Left renal cortex interstitium (tissue), 4 donors: ENCODE measurements at regions not wholly inside any gene's neighbourhood (a gene's known extent, or its start where the extent isn't known, plus 50 kb on each side); places are given as distances from the start of the nearest gene placed in this dataset.
"Not testable (repeated sequence)": the region's sequence is repeated elsewhere in the genome, so short reads cannot be mapped to it uniquely, and the experiment has no call there.

ENCODE experiments used
- DNase-seq, 4 donors: peaks; one replicate each; pipeline ENCODE4 v3.0.0-alpha.2; 2013; ENCODE audit warnings: low read depth in 4 of 4, low spot score in 2 of 4, missing footprints in 1 of 4

DNA sequence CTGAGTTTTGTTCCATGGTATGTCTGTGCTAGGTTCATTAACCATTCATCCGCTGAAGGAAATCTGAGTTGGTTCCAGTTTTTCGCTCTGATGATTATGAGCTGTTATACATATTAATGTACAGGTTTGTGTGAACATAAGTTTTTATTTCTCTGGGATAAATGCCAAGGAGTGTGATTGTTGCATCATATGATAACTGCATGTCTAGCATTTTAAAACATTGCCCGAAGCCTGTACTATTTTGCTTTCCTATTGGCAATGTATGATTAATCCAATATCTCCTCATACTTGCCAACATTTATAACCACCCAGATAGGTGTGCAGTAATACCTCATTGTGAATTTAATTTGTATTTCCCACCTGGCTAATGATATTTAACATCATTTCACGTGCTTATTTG lies 322.7 kb downstream of the ZNF326 start:
- no peak for DNase-seq

GRCh38 chr1:90314533-90314932 lies 319.6 kb downstream of the ZNF326 start:
- no peak for DNase-seq

DNA sequence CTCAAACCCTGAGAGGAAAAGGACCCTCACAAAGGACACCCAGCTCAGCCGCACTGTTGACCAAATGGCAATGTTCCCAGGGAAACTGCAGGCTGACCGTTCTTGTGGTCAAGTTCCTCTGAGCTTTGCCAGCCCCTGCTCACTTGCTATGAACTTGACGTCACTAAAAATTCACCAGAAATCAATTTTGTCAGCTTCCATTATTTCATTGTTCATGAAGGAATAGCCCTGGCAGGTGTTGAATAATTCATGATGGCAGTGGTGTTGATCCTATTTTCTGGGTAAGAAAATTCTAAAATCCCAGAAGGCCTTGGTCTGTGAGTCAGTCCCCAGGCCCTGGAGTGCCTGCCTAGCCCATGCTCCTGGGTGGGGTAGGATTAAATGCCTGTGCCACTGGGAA lies 318.9 kb downstream of the ZNF326 start:
- DNase-seq = no peak

- no peak for DNase-seq
These were observed 314.9 kb downstream of the ZNF326 start for GRCh38 chr1:90309806-90310205.

DNA sequence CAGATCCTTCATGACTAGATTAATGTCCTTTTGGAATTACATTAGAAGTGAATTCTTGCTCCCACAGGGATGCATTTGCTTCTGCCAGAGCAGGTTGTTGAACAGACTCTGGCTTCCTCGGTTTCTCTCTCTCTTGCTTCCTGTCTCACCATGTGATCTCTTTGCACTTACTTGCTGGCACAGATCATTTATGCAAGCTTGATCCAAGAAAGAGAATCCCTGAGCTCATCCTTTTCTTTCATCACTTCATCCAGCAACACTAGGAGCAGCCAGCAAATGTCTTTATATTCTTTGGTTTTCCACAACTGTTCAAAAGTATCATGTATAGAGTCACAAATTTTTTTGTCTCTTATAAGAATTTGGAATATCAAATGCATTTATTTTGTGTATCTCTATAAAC lies 313.5 kb downstream of the ZNF326 start:
- DNase-seq = no peak

GRCh38 chr1:90305577-90305976 lies 310.7 kb downstream of the ZNF326 start:
- DNase-seq = no peak

DNA sequence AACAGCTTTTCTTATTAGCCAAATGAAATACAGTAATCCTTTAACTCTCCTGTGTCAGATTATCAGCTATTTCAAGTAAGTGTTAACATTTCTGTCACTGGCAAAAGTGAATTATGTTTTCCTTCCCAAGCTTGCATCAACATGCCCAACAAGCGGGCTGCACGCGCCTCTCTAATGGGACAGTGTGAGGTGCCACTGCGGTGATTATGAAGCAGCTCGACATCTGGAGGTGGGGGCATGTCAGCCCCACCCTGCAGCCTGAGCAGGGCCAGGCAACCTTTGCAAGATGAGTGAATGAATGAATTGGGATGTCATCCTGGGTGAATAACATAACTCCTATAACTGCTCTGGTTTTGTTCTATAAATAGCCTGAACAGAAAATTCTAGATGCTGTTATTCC lies 301.4 kb downstream of the ZNF326 start:
- DNase-seq = no peak

DNA sequence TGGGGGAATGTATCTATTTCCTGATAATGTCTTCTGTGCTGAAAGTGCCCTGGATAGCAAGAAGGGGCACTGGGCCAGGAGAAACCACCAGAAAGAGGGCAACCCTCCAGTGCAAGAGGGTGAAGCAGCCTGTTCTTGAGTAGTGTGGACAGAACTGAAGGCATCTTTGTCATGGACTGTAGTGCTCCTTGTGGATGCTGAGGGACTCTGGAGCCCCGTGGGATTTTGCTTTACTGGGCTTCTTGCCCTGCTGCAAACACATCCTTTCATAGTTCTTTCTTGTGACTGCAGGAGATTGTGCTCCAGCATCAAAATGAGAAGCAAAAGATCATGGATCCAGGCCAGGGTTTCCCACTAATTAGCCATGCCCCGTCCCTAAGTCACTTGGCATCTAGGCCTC lies 300.6 kb downstream of the ZNF326 start:
- DNase-seq = no peak

GRCh38 chr1:90291431-90292216 lies 296.7 kb downstream of the ZNF326 start:
- DNase-seq = no peak

DNA sequence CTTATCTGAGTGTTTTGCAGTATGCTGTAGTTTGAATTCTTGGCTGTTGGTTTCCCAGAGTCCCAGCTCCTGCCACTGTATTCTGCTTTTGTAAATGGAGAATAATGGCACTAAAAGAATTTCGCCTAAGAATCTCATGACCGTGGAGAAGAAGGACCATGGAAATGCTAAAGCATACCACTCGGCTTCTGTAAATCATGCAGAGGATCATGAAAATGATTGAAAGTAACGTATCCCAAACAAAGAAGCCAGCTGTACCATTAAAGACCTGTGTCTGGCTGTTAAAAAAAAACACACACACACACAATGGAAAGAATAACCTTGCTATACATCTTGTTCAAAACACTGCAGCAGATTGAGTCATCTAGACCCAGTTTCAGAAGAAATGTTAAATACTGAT lies 287.9 kb downstream of the ZNF326 start:
- no peak for DNase-seq

DNA sequence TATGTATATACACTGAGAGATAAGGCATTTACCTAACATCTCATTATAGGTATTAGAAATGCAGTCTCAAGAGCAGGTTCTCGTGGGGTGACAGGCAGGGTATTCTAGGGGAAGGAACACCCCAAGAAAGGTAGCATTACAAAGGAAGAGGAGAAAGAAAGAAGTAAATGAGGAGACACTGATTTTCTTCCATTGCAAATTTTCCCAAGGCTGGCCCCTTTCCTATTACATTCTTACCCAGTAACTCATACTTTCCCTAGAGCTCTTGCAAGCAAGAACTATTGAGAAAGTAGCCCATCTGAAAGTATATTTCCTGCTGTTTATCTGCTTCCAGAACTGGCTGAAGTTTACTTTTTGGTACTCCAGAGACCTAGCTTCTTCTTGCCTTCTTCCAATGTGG lies 287.0 kb downstream of the ZNF326 start:
- DNase-seq = not testable (repeated sequence)

DNA sequence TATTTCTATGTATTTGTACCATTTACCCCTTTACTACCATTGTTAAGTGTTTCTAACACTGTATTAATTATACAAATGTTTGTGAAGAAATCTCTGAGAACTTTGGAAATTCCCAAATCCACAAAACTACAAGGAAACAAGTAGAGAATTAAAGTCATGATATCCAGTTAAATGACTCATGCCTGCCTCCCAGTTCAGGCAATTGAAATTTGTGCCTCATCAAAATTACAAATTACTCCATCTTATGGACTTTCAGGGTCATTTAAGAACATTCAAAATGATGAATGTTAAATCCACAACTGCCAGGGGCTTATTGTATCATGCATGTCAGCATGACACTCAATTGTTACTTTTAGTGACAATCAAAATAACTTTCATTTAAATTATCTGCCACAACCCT lies 282.4 kb downstream of the ZNF326 start:
- no peak for DNase-seq

- no peak for DNase-seq
These were observed 279.5 kb downstream of the ZNF326 start for GRCh38 chr1:90274376-90274775.

GRCh38 chr1:90273241-90273774 lies 278.4 kb downstream of the ZNF326 start:
- DNase-seq = no peak

DNA sequence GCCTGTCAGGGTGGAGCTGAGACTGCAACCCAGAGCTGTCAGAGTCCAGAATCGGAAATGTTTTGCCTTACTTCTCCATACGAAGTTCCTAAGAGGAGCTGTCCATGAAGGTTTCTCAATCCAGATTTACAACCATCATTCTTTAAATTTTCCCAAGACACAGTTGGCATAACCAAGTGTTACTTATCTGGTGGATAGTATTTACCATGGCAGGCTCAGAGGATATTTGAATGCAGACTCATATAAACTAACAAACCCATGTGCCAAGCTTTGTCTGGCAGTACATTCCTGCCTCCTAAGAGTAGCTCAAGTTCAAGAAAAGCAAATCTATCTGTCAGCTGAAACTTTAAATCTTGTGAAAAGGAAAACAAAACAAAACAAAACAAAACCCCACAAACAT lies 267.9 kb downstream of the ZNF326 start:
- no peak for DNase-seq

- DNase-seq = no peak
These were observed 267.4 kb downstream of the ZNF326 start for GRCh38 chr1:90262286-90262685.

DNA sequence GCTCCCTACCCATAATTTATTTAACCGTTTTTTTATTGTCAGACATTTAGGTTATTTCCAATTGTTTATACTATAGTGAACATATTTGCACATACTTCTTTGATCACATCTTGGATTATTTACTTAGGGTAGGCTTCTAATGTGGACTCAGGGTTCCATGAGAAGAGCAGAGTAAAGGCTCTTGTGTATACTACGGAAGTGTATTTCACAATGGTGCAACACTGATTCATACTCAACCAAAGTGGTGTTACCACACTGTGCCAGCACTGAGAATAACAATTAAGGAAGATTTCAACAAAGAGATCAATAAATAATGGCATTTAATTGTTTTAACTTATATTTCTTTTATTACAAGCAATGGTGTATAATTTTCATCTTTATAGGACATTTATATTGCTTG lies 251.2 kb downstream of the ZNF326 start:
- no peak for DNase-seq

DNA sequence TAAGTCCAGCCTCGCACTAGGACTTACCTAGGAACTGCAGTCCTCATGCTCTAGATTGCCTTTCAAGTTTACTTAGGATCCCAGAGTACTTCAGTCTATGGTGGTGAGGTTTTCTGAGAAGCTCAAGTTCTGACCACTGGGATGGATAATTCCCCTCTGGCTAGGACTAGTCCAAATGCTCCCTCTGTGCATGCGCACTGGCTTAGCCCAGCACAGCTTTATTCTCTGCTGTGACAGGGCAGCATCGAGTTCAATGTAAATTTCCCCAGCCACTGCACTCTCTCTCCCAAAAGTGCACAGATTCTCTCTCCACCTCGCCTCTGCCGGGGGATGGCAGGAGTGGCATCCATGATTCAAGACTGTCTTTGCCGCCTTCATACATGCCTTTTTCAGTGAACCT lies 241.6 kb downstream of the ZNF326 start:
- no peak for DNase-seq

DNA sequence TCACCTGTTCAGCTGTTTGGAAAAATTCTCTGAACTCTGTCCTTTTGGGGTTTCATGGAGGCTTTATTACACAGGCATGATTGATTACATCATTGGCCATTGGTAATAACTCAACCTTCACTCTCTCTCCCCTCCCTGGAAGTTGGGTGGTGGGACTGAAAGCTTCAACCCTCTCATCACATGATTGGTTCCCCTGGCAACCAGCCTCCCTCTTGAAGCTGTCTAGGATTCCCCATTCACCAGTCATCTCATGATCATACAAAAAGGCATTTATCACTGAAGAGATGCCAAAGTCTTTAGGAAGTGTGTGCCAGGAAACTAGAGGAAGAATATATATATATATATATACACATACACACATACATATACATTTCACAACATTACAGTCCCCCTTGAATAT lies 228.5 kb downstream of the ZNF326 start:
- no peak for DNase-seq

DNA sequence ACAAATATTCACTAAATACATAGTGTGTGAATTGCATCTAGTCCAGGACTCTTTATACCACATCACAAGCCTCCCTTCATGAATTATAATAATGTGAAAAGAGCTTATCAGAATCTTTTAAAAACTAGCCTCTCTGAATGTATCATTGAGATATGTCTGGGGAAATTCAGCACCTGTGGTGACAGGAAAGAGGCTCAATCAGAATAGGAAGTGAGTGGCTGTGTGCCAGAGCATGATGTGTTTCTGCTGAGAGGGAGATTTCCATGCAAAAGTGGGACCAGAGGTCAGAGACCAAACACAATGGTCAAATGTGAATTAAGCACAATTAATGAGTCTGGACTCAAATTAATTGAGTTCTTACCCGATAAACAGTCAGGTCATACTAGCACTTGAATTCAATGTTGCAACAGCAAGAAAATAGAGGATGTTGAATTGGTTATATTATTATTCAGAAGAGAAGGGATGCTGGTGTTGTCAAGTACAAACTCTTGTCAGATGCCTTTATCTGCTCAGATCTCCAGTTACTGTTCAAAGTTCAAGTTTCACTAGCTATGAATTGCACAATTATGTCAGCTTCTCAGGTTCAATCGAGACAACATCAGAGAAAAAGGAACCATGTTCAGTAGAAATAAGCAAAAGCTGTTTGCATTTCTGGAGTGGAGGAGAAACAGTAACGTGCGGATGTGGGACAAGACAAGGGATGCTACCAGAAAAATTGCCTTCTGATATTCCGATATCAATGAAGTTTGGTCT lies 226.2 kb downstream of the ZNF326 start:
- no peak for DNase-seq

GRCh38 chr1:90220496-90220895 lies 225.6 kb downstream of the ZNF326 start:
- no peak for DNase-seq
